HG03066 (cell line): ENCODE measurements at regions not wholly inside any gene's neighbourhood (a gene's known extent, or its start where the extent isn't known, plus 50 kb on each side); places are given as distances from the start of the nearest gene placed in this dataset.

Source experiments
- ATAC-seq: cut with Tn5 transposase; IDR thresholded peaks from one replicate; pipeline ENCODE4 v1.9.1; 2021; ENCODE audit warnings: low read depth; ENCODE audit not compliant: unreplicated experiment

DNA sequence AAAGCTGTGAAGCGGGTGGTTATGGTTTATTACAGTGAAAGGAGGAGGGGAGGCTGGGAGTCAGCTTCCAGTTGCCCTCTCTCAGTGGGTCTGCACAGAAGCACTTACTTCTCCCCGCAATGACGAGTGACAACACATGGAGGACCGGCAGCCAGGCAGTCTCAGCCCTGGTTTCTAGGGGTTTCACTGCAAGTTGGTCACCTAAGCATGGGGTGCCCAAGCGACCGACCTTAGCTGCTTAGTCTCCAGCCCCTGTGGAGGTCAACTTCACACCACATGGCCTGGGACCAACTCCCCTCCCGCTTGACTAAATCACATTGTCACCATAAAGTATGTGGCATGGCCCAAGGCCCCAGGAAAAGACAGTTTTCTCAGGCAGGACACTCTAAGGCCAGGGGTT lies 99.9 kb upstream of the ZNF32 start:
- ATAC-seq, result no peak

DNA sequence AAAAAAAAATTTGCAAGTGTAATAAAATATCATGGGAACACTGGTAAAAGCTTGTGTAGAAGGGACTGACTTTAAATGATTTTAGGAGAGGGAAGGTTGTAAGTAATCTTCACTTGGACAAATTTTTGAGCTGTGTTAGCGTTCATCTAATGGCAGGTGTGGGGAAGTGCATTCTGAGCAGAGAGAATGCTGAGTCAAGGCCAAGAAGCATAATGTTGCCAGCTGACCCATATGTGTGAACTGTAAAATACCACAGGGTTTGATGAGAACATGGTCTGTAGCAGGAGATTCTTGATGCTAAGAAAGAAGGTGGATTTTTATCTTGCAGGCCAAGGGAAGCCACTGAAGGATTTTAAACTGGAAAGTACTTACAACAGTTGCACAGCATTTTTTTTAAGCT lies 98.2 kb upstream of the ZNF32 start:
- no peak for ATAC-seq

DNA sequence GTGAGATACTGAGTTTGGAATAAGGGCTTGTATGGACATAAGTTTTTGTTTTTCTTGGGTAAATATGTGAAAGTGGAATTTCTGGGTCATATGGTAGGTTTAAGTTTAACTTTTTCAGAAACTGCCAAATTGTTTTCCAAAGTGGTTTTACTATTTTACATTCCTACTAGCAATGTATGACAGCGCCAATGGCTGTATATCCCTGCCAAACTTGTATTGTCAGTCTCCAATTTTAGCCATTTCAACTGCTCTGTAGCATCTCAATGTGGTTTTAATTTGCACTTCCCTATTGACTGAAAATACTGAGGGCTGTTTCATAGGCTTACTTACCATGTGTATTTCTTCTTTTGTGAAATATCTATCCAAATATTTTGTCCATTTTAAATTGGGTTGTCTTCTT lies 90.5 kb upstream of the ZNF32 start:
- ATAC-seq, result no peak

DNA sequence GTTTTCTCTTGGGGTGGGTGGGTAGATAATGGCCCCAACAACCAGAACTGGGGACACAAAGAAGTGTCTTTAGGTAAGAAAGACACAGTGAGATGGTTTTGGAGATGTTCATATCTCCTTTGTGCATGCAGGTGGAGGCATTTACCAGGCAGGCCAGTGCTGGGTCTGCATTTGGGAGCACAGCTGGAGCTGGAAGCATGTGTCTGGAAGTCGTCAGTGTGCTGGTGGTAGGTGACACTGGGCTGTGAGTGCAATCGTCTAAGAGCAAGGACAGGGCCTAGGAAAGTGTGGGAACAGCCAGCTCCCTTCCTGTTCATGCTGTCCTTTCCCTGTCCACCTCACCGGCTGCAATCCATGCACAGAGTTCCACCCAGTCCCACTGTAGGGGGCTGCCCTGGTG lies 88.3 kb upstream of the ZNF32 start:
- no peak for ATAC-seq

DNA sequence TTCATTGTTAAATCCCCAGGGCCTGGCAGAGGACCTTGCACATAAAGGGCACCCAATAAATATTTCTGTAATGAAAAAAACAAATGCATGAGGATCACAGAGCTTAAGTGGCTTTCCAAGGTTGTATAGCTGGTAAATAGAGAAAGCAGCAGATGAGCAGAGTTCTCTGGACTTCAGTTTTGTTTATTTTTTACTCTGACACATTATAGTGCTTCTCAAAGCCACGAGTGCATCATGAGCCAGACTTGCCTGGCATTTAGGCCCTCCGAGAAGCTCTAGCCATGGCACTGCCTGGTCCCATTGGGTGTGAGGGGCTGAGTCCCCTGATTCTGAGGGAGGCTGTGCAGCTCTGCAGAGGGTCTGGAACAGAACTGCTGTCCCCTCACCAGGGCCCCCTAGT lies 87.2 kb upstream of the ZNF32 start:
- no peak for ATAC-seq

DNA sequence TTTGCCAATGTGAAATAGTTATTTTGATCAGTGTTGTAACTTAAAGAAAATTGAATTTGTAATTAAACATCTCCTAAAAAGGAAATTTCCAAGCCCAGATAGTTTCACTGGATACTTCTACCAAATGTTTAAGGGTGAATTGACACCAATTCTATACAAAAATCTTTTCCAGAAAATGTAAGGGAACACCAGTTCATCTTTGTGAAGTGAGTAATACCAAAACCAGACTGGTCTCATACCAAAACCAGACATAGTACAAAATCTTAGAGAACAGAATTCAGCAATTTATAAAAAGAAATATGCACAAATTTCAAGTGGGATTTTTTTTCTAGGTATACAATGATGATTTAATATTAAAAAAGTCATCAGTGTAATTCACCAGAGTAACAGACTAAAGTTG lies 86.0 kb upstream of the ZNF32 start:
- ATAC-seq, result no peak

DNA sequence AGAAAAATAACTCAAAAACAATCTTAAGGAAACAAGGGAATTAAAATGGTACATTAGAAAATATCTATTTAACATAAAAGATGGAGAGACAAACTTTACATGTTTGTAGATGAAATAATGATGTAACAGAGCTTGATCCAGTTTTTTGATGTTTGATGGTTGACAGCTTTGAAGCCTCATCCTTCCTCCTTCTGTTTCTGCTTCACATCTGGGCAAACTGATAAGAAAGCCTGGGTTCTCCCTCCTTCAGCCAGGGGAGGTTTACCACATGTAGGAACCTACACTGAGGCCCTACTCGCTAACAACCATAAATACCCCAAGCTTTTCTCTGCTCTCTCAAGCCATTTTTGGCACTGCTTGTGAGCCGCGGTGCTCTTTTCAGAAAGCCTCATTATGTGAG lies 82.8 kb upstream of the ZNF32 start:
- no peak for ATAC-seq

DNA sequence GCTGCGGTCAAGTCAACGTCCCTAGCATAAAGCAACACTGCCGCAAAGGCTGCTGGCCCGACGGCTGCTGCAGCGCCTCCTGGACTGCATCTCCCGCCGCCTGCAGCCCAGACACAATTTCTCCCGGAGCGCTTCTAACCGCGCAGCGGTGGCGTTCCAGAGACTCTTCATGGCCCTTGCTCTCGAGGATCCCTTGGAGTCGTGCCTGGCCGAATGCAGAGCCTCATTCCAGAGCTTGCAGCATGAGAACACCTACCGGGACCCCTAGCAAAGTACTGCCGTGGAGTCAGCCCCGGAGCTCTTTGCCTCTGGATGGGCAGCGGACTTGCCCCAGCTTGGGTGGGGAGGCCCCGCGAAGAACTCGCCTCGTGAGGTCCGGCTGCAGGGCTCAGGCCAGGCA lies 79.7 kb upstream of the ZNF32 start:
- no peak for ATAC-seq

DNA sequence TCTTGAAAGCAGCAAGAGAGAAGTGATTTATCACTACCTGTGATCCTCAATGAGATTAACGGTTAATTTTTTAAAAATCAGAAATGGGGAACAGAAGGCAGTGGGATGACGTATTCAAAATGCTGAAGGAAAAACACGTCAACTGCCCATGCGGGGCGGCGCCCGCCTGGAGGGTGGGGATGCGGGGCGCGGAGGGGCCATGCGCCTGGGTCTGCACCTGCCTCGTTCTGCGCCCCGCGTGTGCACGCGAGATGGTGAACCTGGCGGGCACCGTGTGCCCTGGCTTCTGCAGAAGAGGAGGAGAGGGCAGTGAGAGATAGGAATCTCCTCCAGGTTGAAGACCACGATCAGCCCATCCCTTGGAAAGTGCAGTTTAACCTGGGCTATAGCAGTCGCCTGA lies 79.3 kb upstream of the ZNF32 start:
- no peak for ATAC-seq

DNA sequence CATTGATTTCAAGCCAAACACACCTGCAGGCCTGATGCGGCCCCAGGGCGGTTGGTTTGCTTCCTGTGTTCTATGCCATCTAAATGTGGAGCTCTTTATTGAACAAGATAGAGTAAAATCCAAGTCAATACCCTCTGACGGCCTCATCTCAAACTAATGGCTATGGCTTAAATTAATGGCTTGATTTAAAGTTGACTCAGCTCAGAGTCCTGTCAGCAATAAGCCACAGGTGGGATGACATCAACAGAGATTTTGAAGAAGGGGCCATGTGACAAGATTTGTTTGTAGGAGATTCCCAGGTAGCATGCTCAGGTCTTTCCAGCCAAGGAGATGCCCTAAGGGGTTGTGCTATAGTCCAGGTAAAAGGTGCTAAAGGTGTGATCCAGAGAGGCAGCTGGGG lies 66.7 kb upstream of the ZNF32 start:
- no peak for ATAC-seq

DNA sequence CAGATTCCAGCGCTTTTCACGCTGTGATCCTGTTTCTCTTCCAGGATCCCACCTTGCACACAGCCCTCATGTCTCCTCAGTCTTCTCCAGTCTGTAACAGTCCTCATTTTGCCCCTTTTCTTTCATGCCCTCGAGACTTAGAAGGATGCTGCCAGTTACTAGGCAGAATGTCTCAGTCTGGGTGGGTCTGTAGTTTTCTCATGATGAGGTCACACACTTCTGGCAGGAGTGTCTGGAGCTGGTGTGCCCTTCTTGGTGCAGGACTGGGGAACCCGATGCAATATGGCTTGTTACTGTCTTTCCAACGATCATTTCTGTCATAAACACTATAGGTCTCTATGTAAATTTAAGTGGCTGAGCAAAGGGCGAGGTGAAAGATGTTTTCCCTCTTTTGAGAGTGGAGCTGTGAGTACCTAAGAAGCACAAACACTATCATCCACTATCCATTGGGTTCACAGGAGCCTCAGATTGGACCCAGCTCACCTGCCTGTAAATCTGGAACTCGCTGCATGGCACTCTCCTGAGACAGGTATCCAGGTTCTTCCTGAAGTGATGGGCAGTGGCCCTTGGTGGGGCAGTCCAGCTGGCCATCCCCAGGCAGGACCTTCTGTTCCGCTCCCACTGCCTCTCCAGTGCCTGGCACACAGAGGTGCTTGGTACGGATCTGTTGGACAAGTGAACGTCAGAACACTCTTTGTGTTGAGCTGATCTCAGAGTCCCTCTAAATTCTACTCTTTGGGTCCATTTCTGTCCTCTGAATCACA lies 64.3 kb upstream of the ZNF32 start:
- ATAC-seq, result no peak

DNA sequence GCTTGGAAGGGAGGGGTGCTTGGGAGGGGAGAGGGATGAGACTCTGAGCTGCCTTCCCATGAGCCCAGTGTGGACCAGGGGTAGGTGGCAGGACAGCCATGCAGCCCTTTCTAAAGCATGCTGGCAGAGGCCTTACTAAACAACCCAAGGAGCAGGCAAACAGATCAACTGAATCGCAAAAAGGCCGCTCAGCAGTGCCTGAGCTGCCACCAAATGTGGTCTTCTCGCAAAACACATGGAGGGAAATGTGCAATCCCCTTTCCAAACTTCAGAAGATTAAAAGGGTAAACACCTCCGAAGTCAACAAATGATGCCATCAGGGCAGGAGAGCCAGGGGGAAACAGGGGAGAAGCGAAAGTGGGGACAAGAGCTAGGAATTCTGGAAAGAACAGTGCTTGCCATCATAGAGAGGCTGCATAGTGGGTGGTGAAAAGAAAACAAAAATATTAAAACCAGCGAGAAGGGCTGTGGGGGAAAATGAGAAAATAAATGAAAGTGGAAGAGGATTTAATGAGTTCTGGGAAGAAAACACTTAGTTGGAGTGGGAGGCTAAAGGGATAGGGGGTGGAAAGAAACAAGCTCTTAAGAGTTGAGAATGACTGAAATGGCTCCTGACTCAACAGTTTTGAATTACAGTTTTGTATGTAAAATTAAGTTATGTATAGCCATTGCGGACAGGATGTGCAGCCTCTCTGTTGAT lies 62.2 kb upstream of the ZNF32 start:
- no peak for ATAC-seq

DNA sequence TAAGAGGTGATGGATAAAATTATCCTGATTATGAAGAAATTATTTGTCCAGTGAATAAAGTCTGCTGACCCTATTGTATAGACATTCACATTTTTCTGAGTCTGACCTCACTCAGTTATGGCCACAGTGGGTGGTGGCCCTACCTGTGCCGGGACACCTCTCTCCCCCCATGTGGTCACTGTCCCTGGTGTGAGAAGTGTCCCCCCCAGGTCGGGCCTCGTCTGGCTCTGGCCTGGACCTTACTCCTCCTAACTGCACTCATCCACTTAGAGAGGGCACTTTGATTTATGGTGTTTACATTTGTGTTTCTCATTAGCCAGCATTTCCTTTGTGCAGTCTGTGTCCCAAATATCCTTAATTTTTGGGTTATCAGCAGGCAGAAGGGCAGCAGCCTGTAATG lies 59.6 kb upstream of the ZNF32 start:
- no peak for ATAC-seq

DNA sequence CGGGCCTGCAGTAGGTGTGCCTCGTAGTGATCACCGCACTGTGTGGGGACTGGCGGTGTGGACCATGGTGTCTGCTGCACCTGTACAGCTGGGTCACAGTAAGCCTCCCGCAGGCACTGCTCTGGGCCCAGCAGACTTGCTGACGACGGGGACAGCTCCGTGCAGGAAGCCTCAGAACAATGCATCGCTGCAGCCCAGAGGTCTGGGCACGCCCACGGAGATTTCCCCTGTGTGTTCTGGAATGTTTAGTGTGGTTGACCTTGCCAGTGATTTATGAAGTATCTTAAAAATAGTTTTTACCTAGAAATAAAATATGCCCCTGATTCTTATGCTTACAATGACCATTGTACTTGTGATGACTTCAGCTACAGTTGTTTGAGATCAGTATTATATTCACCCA lies 59.1 kb upstream of the ZNF32 start:
- no peak for ATAC-seq

DNA sequence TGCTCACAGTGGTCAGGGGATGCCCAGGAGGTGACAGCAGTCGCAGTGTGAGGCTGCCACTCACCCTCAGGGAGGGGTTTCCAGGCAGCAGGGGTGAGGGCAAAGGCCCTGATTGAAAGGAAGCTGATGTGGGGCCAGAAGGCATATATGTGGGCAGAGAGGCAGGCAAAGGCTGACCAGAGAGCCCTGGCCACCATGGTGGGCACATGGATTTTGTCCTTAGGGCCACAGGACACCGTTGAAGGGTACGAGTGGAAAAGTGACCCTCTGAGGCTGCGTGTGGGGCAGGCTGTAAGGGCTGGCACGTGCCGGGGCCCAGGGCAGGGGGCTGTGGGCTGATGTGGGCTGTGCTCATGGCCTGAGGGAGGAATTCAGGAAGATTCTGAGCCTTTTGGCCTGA lies 57.5 kb upstream of the ZNF32 start:
- ATAC-seq, result no peak

DNA sequence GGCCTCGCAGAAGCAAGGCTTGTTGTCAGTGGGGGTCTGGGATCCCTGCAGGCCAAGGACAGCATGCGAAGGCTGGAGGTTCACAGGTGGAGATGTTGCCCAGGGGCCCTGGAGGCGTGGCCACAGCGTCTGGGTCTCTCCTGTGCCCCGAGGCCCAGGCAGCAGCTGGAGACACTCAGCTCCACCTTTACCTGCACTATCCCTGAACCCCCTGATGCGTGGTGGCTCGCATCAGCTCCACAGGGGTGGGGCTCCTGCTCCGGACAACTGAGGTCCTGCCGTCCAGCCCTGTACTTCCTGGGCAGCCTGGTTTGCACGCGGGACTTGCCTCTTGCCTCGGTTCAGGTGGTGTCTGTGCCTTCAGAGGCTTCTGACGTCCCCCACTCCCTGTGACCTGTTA lies 54.6 kb upstream of the ZNF32 start:
- no peak for ATAC-seq

DNA sequence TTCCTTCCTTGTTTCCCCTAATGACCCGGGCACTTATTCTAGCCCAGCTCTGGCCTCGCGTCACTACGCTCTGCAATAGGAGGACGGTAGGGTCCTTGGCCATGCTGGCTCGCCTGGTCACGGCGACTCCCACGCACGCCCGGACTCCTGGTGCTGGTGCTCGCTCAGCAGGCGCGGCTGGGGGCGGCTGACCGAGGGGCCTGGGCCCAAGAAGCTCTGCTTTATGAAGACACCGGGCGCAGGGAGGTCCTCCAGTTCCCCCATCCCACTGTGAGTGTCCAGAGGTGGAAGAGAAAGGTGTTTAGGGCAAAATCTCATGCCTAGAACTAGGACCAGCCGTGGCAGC lies 54.2 kb upstream of the ZNF32 start:
- ATAC-seq, result no peak

DNA sequence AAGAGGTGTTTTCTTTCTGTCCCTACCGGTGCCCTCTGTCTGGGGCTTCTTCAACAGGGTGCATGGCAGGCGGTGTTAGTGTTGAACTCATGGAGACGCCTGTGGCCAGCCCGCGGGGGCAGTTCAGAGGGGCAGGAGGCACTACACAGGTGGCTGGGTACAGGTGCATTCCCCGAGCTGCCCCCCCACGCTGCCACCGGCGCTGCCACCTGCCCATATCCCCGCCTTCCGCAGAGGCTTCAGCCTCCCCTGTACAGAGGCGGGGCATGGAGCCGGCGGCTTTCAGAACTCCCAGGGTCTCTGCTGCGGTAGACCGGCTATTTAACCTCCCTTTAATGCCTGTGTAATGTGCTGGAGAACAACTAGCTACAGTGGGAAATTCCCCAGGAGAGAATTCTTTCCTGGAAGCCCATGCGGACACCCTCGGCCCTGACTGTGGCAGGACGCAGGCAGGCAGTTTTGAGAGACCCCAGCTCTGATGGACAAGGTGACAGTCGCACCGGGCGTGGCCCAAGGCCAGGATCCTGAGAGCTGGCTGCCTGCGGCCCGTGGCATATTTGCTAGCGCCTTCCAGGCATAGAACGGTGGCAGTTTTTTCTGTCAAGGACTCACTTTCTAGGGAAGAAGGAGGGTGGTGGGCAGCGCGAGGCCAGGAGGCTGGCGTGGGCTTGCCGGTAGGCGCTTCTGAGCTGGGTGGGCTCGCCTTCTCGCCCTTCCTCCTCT lies 53.7 kb upstream of the ZNF32 start:
- no peak for ATAC-seq

DNA sequence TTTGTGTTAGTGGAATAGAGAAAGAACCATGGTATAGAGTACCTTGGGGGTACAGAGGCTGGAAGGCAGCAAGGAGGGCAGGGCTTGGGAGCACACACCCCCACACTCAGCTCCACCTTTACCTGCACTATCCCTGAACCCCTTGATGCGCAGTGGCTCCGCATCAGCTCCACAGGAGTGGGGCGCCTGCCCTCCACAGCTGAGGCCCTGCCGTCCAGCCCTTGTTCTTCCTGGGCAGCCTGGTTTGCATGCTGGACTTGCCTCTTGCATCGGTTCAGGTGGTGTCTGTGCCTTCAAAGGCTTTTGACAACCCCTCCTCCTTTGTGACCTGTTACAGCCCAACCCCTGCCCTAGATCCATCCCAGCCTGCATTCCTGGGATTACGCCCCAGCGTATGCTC lies 52.6 kb upstream of the ZNF32 start:
- no peak for ATAC-seq

DNA sequence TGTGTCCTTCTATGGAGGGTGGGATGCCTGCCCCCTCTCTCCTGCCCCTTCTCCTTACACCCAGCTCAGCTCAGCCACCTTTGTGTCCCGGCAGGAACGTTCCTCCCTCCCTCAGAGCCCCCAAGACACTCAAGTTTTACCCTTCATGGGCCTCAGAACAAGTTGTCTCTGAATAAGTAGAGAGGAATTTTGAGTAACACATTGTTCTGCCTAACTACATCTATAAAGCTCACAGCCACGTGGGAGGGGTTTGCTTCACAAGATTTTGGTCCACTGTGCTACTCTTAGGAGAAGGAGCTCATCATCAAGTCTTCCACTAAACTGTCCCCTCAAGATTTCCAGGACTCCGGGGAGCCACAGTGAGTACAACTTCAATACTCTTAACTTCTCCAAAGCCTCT lies 51.6 kb upstream of the ZNF32 start:
- ATAC-seq, result no peak

DNA sequence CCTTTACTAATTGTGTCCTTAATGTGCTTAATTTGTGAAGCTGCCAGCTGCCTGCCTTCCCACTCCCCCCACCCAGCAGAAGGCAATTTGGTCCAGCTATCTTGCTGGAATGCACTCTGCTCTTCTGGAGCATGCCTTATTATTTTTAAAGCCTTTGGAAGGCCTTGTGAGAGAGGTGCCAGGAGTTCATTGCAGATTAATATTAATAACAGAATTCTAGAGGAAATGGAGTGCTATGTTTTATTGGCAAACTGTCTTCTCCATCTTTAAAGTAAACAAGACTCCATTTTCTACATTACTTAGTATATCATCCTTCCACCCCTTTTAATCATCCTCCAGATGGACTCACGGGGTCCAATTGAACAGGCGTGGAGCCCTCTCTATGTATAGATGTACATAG lies 50.8 kb upstream of the ZNF32 start:
- ATAC-seq, result no peak
